NCI-H748 (cell line): ENCODE measurements at regions not wholly inside any gene's neighbourhood (a gene's known extent, or its start where the extent isn't known, plus 50 kb on each side); places are given as distances from the start of the nearest gene placed in this dataset.

ENCODE experiments used
- DNase-seq: peaks from one replicate; lab custom pipeline; 2025; ENCODE audit not compliant: unreplicated experiment; lab: John Stamatoyannopoulos, UW

DNA sequence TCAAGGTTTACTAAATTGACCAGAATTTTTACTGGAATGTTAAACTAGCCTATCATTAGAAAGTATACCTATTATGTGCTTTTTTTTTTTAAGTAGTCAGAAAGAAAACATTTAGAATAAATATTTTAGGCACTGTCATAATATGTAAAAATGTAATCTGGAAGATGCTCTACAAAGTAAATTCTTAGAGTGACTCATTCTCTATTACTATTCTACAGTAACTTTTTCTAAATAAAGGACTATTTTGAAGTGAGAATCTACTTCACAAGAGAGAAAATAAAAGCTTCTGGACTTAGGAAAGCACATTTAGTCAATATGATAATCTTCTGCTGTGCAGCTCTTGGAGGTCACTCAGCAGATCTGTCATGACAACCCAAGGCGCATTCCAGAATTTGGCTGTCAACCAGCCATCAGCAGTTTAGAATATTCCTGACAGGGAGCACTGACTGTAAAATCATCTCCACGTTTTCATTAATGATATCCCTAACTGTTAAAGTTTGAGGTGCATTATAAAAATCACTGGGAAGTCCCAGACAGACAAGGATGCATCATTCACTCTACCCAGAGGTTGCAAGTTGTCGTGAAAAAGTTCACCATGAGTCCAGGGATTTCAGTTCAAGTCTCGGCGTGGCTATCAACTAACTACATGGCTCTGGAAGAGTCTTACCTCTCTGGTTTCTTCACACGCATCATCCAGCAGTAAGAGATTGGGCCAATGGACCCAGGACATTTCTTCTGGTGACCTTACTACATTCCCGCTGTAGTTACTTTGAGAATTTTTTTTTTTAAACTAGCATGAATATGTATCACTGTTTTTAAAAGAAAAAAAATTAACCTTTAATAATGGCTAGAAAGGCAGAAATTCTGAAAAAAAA, 374.9 kb downstream of the GJA1 start:
- DNase-seq = no peak

GRCh38 chr6:121811106-121811505, 375.7 kb downstream of the GJA1 start:
- no peak for DNase-seq

GRCh38 chr6:121816361-121816760, 380.9 kb downstream of the GJA1 start:
- no peak for DNase-seq

- no peak for DNase-seq
Measured at GRCh38 chr6:121816906-121817540, 381.6 kb downstream of the GJA1 start.

GRCh38 chr6:121823437-121823851, 388.0 kb downstream of the GJA1 start:
- DNase-seq = no peak

DNA sequence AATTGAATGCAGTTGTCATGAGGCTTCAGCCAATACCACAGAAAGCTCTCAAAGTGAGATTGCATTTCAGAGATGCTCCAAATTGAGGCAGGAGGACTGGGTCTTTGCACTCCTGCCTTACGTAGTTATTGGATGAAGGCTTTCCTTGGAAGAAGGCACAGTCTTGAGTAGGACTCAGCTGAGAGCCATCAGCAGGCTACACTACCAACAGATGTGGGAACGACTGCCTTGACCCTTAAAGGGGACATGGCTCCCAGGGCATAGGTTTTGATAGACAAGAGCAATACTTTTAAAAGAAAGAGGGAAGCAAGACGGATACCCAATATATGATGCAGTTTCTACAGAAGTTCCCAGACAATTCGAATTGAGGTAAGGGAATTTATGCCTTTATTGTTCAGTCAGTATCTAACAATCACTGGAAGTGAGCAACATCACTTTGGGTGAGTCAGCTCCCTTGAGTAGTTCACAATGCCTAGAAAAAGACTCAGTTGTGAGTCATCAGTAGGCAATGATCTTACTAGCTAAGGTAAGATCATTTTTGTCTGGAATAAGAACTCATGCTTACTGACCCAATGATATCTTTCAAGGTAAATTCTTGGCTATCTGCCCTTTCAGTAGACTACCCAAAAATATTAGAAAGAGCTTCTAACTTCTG, 390.8 kb downstream of the GJA1 start:
- no peak for DNase-seq

GRCh38 chr6:121828146-121828886, 392.9 kb downstream of the GJA1 start:
- no peak for DNase-seq

GRCh38 chr6:121830736-121831135, 395.3 kb downstream of the GJA1 start:
- no peak for DNase-seq

- DNase-seq = no peak
Measured at GRCh38 chr6:121835662-121836061, 400.2 kb downstream of the GJA1 start.

- no peak for DNase-seq
Measured at GRCh38 chr6:121837545-121838229, 402.2 kb downstream of the GJA1 start.

DNA sequence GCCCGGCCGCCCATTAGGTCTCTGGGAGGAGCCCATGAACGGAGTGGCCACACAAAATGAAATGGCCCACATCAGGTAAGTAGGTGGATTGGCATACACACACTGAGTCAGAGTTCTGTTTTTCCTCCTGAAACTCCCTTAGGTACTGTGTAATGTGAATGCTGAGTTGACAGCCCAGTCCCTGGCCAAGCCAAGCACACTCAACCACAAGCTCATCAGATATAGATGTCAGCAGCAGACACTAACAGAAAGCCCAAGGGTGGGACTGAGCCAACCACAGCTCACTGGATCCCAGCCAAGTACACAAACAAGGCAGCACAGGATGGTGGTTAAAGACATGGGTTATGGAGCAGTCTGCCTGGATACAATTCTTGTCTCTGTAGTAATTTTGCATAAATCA, 403.4 kb downstream of the GJA1 start:
- DNase-seq = no peak

DNA sequence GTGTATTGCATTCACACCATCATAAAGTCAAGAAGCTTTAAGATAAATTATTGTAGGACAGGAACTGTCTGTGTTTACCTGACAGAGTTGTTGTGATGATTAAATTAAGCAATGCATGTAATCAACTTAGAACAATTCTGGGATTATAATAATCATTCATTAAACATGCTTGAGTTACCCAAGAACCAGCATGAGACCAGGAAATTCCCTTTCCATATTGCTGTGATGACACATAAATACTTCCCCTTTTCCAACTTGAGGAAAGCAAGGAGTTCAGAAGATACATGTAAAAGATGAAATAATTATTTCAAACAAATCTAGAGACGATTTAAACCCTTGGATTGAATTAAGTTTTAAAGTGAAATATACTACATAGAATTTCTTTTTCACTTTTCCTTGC, 404.4 kb downstream of the GJA1 start:
- no peak for DNase-seq

DNA sequence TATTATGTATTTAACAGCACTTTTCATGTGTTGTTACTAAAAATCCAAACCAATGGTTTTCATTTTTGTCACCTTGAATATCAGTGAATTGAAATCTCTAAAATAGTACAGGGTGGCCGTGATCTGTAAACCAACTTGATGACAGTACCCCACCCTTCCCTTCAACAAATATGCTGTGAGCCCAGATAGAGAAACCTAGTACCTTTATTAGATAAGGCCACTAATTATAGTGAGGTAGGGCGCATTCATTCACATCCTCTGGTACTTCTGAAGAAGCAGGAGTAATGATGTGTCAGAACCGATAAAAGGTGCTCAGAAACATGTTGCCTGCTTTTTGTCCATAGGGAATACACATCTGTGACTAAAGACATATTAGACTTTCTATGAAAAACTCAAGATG, 409.5 kb downstream of the GJA1 start:
- DNase-seq = no peak

GRCh38 chr6:121847806-121848522, 412.5 kb downstream of the GJA1 start:
- no peak for DNase-seq

DNA sequence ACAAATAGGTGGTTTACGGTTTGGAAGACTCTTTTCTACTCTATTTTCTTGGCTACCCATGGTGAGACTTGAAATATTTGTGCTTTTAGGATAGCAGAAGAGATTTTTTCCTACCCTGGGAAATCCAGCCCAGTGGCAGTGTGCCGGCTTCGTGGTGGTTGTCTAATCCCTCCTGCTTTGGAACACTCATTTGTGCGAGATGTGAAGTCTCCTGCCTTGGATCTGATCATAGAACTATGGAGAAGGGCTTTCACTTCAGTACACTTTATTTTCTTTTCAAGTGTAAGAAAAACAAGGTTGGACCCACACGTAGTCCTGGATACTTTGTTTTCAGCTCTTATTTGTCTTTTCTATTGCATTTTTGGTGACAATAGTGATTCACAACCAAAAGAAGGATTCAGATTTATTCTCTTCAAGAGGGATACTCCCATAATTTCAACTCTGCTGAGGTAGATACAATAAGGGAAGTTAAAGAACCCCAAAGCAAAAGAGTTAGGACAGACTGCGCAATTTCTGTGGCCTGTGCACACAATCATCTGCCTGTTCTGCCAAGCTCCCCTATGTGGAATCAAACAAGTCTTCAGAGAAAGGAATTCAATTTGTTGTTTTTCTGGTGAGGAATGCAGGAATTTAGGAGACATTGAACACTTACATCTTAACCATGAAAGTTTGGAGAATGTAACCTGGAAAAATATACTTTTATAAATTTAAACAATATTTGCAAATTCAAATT, 413.2 kb downstream of the GJA1 start:
- DNase-seq = no peak

DNA sequence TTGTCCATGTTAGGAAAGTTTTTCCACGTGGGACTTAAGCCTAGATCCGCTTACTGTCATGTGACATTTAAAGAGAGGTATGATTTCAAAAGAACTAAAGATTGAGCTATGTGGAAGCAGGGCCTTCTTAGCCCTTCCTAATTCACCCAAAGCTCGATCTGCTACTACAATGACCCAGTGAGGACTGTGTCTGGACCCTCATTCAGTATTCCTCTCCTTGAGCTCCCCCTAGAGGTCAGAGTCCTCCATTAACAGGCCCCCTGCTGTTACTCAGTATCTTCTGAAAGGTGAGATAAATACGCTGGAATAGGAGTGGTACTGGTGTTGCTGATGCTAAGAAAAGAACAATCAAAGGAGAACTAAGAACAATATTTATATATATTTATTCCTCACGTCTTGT, 414.0 kb downstream of the GJA1 start:
- peak; percentile 48 for DNase-seq

- DNase-seq = no peak
Measured at GRCh38 chr6:121851056-121851455, 415.6 kb downstream of the GJA1 start.

DNA sequence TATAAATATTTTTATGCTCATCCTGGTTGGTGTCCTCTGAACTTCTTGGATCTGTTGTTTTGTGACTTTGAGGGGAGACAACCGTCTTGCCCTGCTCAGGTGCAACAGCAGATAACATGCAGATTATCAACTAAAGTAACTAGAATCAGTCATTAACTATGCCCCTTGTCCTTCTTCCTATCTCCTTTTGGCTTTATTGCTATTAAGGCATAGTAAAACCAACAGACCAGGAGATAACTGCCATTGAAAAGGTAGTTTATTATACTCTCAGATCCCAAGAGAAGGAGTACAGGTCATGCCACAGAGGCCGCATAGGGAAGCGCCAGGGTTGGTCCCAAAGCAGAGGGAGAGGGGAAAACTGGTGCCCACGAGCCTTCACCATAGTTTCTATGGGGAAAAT, 418.2 kb downstream of the GJA1 start:
- no peak for DNase-seq

GRCh38 chr6:121855521-121855920, 420.1 kb downstream of the GJA1 start:
- DNase-seq = no peak
